Osteocyte (in vitro differentiated cells): ENCODE measurements at regions not wholly inside any gene's neighbourhood (a gene's known extent, or its start where the extent isn't known, plus 50 kb on each side); places are given as distances from the start of the nearest gene placed in this dataset.

ENCODE experiments used
- DNase-seq: peaks from one replicate; pipeline ENCODE4 v3.0.0; 2021; ENCODE audit warnings: mixed read lengths; ENCODE audit not compliant: unreplicated experiment; ENCODE audit errors: extremely low spot score
- H3K27ac Mint-ChIP-seq: one replicate; pipeline ENCODE4 v1.8.0; 2021; ENCODE audit warnings: mild to moderate bottlenecking, mixed read lengths; ENCODE audit not compliant: unreplicated experiment
- H3K27me3 Mint-ChIP-seq: one replicate; pipeline ENCODE4 v1.8.0; 2021; ENCODE audit warnings: mixed read lengths; ENCODE audit not compliant: unreplicated experiment
- H3K36me3 Mint-ChIP-seq: one replicate; pipeline ENCODE4 v1.8.0; 2021; ENCODE audit warnings: mixed read lengths; ENCODE audit not compliant: unreplicated experiment
- H3K4me1 Mint-ChIP-seq: one replicate; pipeline ENCODE4 v1.8.0; 2021; ENCODE audit warnings: mixed read lengths; ENCODE audit not compliant: unreplicated experiment
- H3K4me3 Mint-ChIP-seq: one replicate; pipeline ENCODE4 v1.8.0; 2021; ENCODE audit warnings: mild to moderate bottlenecking, moderate library complexity, mixed read lengths; ENCODE audit not compliant: unreplicated experiment
- H3K9me3 Mint-ChIP-seq: one replicate; pipeline ENCODE4 v1.8.0; 2021; ENCODE audit warnings: mixed read lengths; ENCODE audit not compliant: unreplicated experiment
- TF ChIP-seq, protein P1 (sequence below): fragments of 200-600 bp; sonication (generic); IDR thresholded peaks from 2 replicates; pipeline ENCODE4 v1.5.0; 2021; ENCODE audit warnings: antibody characterized with exemption, mild to moderate bottlenecking, moderate library complexity

DNA sequence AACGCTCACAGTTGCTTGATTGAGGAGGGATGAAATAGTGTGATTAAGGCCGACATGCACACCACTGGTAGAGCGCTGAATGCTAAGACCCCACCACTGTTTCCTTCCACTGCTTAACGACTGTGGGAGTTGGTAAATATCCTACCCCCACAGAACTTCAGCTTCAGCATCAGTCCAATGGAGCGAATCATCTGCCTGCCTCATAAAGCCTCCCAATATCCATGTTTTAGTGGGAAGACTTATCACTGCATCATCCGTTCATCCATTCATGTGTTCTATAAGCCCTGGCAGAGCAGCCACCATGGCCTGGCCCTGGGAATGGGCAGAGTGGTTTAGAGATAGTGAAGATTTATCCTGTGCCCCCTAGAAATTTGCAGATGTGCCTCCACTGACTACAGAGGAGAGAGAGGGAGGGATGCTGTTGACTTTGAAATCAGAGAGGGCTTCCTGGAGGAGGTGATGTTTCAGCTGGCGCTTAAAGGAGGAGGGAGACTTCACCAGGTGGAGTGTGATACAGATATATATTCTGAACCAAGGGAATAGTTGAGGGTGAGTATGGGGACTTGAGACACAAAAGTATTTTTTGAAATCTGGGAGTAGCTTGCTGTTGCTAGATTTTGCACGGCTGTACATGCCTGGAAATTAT is 71.9 kb upstream of the STX18 start:
- no peaks in the 10 kb centered on the region for H3K9me3 Mint-ChIP-seq
- H3K27me3 Mint-ChIP-seq: peaks cover 2% of the 10 kb centered on the region
- H3K4me3 Mint-ChIP-seq: no peak overlapping the region
- TF ChIP-seq, protein P1, sequence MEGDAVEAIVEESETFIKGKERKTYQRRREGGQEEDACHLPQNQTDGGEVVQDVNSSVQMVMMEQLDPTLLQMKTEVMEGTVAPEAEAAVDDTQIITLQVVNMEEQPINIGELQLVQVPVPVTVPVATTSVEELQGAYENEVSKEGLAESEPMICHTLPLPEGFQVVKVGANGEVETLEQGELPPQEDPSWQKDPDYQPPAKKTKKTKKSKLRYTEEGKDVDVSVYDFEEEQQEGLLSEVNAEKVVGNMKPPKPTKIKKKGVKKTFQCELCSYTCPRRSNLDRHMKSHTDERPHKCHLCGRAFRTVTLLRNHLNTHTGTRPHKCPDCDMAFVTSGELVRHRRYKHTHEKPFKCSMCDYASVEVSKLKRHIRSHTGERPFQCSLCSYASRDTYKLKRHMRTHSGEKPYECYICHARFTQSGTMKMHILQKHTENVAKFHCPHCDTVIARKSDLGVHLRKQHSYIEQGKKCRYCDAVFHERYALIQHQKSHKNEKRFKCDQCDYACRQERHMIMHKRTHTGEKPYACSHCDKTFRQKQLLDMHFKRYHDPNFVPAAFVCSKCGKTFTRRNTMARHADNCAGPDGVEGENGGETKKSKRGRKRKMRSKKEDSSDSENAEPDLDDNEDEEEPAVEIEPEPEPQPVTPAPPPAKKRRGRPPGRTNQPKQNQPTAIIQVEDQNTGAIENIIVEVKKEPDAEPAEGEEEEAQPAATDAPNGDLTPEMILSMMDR: no peak
- DNase-seq: no peak
- peaks cover 4% of the 10 kb centered on the region for H3K4me1 Mint-ChIP-seq
- H3K27ac Mint-ChIP-seq: no peak overlapping the region
- no peaks in the 10 kb centered on the region for H3K36me3 Mint-ChIP-seq

- Mint-ChIP-seq H3K27ac (no peak overlapping the region), H3K36me3 (peaks cover 1% of the 10 kb centered on the region), H3K4me3 (no peak overlapping the region), H3K4me1 (peaks cover 4% of the 10 kb centered on the region), H3K27me3 (peaks cover 2% of the 10 kb centered on the region), H3K9me3 (no peaks in the 10 kb centered on the region)
- TF ChIP-seq, protein P1: no peak
- DNase-seq: no peak
Observed at GRCh38 chr4:4613126-4613465, 71.2 kb upstream of the STX18 start.

DNA sequence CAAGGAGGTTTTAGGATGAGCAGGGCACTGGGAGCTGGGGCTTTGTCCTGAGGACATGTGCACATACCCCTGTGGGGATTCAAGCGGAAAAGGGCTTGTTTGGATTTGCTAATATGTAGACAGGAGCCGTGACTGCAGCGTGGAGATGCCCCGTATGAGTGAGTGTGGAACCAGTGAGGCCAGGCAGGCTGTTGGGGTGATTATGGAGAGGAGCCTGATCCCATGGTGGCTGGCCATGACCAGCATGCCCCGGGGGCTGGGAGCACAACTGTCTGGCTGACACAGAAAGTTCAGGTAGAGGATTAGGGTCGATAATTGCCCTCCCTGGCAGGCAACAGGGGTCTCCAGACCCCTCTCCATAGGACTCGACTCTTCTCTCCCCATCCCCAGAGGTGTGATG is 68.8 kb upstream of the STX18 start:
- Mint-ChIP-seq H3K4me1 (peaks cover 4% of the 10 kb centered on the region), H3K4me3 (no peak overlapping the region), H3K9me3 (no peaks in the 10 kb centered on the region), H3K36me3 (peaks cover 1% of the 10 kb centered on the region), H3K27ac (no peak overlapping the region), H3K27me3 (peaks cover 2% of the 10 kb centered on the region)
- TF ChIP-seq, protein P1: no peak
- DNase-seq: no peak

DNA sequence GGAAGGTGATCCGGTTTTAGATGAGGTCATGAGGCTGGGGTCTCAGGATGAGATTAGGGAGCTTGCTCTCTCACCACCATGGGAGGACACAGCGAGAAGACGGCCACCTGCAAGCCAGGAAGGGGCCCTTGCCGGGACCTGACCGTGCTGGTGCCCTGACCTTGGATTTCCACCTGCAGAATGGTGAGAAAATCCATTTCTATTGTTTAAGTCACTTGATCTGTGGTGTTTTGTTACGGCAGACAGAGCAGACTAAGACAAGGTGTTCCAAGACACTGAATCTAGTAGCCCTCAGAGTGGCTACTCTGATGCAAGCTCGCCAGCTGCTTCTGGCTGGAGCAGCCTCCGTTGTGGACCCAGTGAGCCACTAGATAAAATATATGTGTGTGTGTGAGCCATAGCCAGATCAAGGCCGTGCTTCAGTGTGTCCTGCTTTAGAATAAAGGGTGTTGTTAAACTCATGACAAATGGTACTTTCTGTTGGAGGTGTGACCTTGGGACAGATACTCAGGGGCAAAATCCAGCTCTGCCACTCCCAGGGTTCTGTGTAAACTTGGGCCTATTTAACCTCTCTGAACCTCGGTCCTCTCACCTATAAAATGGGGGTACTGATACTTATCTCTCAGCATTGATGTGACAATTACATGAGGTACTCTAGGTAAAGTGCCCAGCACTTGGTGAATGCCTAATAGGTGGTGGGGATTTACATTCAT is 67.9 kb upstream of the STX18 start:
- H3K4me3 Mint-ChIP-seq: no peak overlapping the region
- H3K4me1 Mint-ChIP-seq: no peaks in the 10 kb centered on the region
- H3K9me3 Mint-ChIP-seq: no peaks in the 10 kb centered on the region
- peaks cover 2% of the 10 kb centered on the region for H3K27me3 Mint-ChIP-seq
- TF ChIP-seq, protein P1: no peak
- DNase-seq: no peak
- H3K27ac Mint-ChIP-seq: no peak overlapping the region
- H3K36me3 Mint-ChIP-seq: peaks cover 1% of the 10 kb centered on the region

DNA sequence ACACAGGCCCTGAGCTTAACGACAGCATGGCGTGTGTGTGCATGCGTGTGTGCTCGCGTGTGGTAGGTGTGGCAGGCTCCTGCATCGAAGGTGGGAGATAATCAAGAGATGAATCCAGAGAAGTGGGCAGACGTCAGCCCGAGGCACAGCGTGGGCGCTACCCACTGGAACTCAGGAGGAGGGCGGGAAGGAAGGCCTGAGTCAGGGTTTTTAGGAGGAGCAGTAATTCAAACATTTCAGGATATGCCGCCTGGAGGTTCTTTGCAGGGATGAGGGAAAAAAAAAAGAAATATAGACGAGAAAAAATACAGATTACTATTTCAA is 66.3 kb upstream of the STX18 start:
- TF ChIP-seq, protein P1: no peak
- H3K9me3 Mint-ChIP-seq: no peaks in the 10 kb centered on the region
- no peaks in the 10 kb centered on the region for H3K4me1 Mint-ChIP-seq
- H3K4me3 Mint-ChIP-seq: no peak overlapping the region
- no peak for DNase-seq
- peaks cover 1% of the 10 kb centered on the region for H3K36me3 Mint-ChIP-seq
- H3K27ac Mint-ChIP-seq: no peak overlapping the region
- H3K27me3 Mint-ChIP-seq: peaks cover 2% of the 10 kb centered on the region
